ENCODE measurements at regions not wholly inside any gene's neighbourhood (a gene's known extent, or its start where the extent isn't known, plus 50 kb on each side); places are given as distances from the start of the nearest gene placed in this dataset.

GRCh38 chr9:85427772-85428171, 314.0 kb downstream of the AGTPBP1 start:
- DNase-seq = no peak

- DNase-seq = peak; percentile 79 to 81
Observed at GRCh38 chr9:85425153-85425611, 316.6 kb downstream of the AGTPBP1 start.

- no peak for DNase-seq
Observed at GRCh38 chr9:85423422-85423821, 318.3 kb downstream of the AGTPBP1 start.

- no peak for DNase-seq
Observed at GRCh38 chr9:85421641-85422040, 320.1 kb downstream of the AGTPBP1 start.

GRCh38 chr9:85420750-85421149, 321.0 kb downstream of the AGTPBP1 start:
- no peak for DNase-seq

GRCh38 chr9:85417674-85418073, 324.1 kb downstream of the AGTPBP1 start:
- no peak for DNase-seq

- DNase-seq = no peak
Observed at GRCh38 chr9:85416715-85417114, 325.0 kb downstream of the AGTPBP1 start.

- DNase-seq = no peak
Observed at GRCh38 chr9:85414390-85414789, 327.4 kb downstream of the AGTPBP1 start.

GRCh38 chr9:85408494-85408893, 333.3 kb downstream of the AGTPBP1 start:
- DNase-seq = peak; percentile 35 to 50

GRCh38 chr9:85405566-85405950, 336.2 kb downstream of the AGTPBP1 start:
- DNase-seq = no peak

- no peak for DNase-seq
Observed at GRCh38 chr9:85404911-85405565, 336.7 kb downstream of the AGTPBP1 start.

GRCh38 chr9:85402551-85402950, 339.2 kb downstream of the AGTPBP1 start:
- DNase-seq = no peak

GRCh38 chr9:85401998-85402397, 339.8 kb downstream of the AGTPBP1 start:
- DNase-seq = peak in 1 of 2 experiments; percentile 9

- DNase-seq = no peak
Observed at GRCh38 chr9:85397005-85397404, 344.7 kb downstream of the AGTPBP1 start.

- no peak for DNase-seq
Observed at GRCh38 chr9:85392260-85392659, 349.5 kb downstream of the AGTPBP1 start.

- no peak for DNase-seq
Observed at GRCh38 chr9:85377731-85378289, 363.9 kb downstream of the AGTPBP1 start.

GRCh38 chr9:85368781-85369180, 373.0 kb downstream of the AGTPBP1 start:
- DNase-seq = no peak

- DNase-seq = no peak
Observed at GRCh38 chr9:85359161-85359560, 382.6 kb downstream of the AGTPBP1 start.

- DNase-seq = no peak
Observed at GRCh38 chr9:85349046-85349445, 392.7 kb downstream of the AGTPBP1 start.

GRCh38 chr9:85347541-85347940, 394.2 kb downstream of the AGTPBP1 start:
- no peak for DNase-seq

GRCh38 chr9:85344901-85345300, 396.9 kb downstream of the AGTPBP1 start:
- DNase-seq = no peak

- DNase-seq = no peak
Observed at GRCh38 chr9:85339338-85339737, 402.4 kb downstream of the AGTPBP1 start.

GRCh38 chr9:85334228-85334627, 407.5 kb downstream of the AGTPBP1 start:
- no peak for DNase-seq

GRCh38 chr9:85332487-85332886, 409.3 kb downstream of the AGTPBP1 start:
- no peak for DNase-seq

- DNase-seq = no peak
Observed at GRCh38 chr9:85331626-85332025, 410.1 kb downstream of the AGTPBP1 start.

Data from NCI-H2081 (cell line).